DMS 273 (cell line): ENCODE measurements at regions not wholly inside any gene's neighbourhood (a gene's known extent, or its start where the extent isn't known, plus 50 kb on each side); places are given as distances from the start of the nearest gene placed in this dataset.
A peak's percentile ranks its signal among the peaks of the same experiment; 100 is the strongest.
"Not testable (repeated sequence)": the region's sequence is repeated elsewhere in the genome, so short reads cannot be mapped to it uniquely, and the experiment has no call there.

Experiments
- DNase-seq: peaks from one replicate; lab custom pipeline; 2025; ENCODE audit not compliant: unreplicated experiment; lab: John Stamatoyannopoulos, UW

- DNase-seq = no peak
Observed at GRCh38 chr5:130616161-130616560, 548.9 kb downstream of the HINT1 start.

- no peak for DNase-seq
Observed at GRCh38 chr5:130605234-130605633, 559.8 kb downstream of the HINT1 start.

GRCh38 chr5:130596647-130597046, 568.4 kb downstream of the HINT1 start:
- not testable (repeated sequence) for DNase-seq

GRCh38 chr5:130580264-130580663, 584.8 kb downstream of the HINT1 start:
- no peak for DNase-seq

GRCh38 chr5:130578354-130578753, 586.7 kb downstream of the HINT1 start:
- DNase-seq = no peak

GRCh38 chr5:130571076-130571475, 594.0 kb downstream of the HINT1 start:
- no peak for DNase-seq

GRCh38 chr5:130568791-130569190, 596.3 kb downstream of the HINT1 start:
- no peak for DNase-seq

GRCh38 chr5:130555429-130555828, 609.6 kb downstream of the HINT1 start:
- peak; percentile 4 for DNase-seq

GRCh38 chr5:130550562-130550928, 614.5 kb downstream of the HINT1 start:
- DNase-seq = no peak

GRCh38 chr5:130549884-130550561, 615.0 kb downstream of the HINT1 start:
- no peak for DNase-seq

- no peak for DNase-seq
Observed at GRCh38 chr5:130546211-130546610, 618.8 kb downstream of the HINT1 start.

- no peak for DNase-seq
Observed at GRCh38 chr5:130545291-130545690, 619.8 kb downstream of the HINT1 start.

GRCh38 chr5:130541617-130542221, 623.3 kb downstream of the HINT1 start:
- no peak for DNase-seq

GRCh38 chr5:130536691-130537090, 628.4 kb downstream of the HINT1 start:
- no peak for DNase-seq

GRCh38 chr5:130532786-130533185, 628.5 kb downstream of the CHSY3 start:
- DNase-seq = no peak

GRCh38 chr5:130529511-130530485, 625.5 kb downstream of the CHSY3 start:
- DNase-seq = no peak

GRCh38 chr5:130529111-130529510, 624.8 kb downstream of the CHSY3 start:
- DNase-seq = no peak

- no peak for DNase-seq
Observed at GRCh38 chr5:130528474-130528873, 624.2 kb downstream of the CHSY3 start.

GRCh38 chr5:130526708-130527107, 622.4 kb downstream of the CHSY3 start:
- DNase-seq = no peak

GRCh38 chr5:130520211-130520610, 615.9 kb downstream of the CHSY3 start:
- DNase-seq = no peak

- no peak for DNase-seq
Observed at GRCh38 chr5:130514984-130515690, 610.9 kb downstream of the CHSY3 start.
